Omental fat pad (tissue), 3 donors: ENCODE measurements at regions not wholly inside any gene's neighbourhood (a gene's known extent, or its start where the extent isn't known, plus 50 kb on each side); places are given as distances from the start of the nearest gene placed in this dataset.

Experiments
- ATAC-seq: fragments of 150-250 bp; one replicate; pipeline ENCODE4 v1.9.1; 2016; ENCODE audit warnings: mild to moderate bottlenecking, moderate library complexity; ENCODE audit not compliant: low FRiP score
- DNase-seq: peaks from one replicate; pipeline ENCODE4 v3.0.0-alpha.2; 2019; ENCODE audit warnings: low spot score
- CTCF ChIP-seq, 3 donors: fragments of 450-650 bp; IDR thresholded peaks; one replicate each; pipeline ENCODE4 v1.5.1; 2016 to 2017; ENCODE audit warnings: antibody characterized with exemption in 3 of 3, mild to moderate bottlenecking in 3 of 3, moderate library complexity in 2 of 3

DNA sequence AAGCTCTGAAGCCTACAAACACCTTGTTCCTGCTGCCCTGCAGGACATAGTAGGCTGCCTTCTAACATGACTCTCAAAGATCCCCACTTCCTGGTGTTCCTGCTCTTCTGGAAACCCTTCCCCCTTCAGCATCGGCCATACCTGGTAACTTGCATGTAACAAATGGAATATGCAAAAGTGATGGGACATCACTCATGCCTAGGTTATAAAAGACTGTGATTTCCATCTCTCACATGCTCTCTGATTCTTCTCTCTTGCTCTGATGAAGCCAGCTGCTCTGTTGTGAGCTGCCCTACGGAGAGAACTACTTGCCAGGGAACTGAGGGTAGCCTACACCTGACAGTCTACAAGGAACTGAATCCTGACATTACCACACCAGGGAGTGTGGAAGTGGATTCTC lies 72.9 kb upstream of the IRX6 start:
- DNase-seq, result no peak
- TF ChIP-seq CTCF (IDR thresholded peaks at IDR 0.05), result no peak
- ATAC-seq, result no peak

- DNase-seq (no peak), ATAC-seq (no peak)
- TF ChIP-seq CTCF (IDR thresholded peaks at IDR 0.05), result no peak
These were observed 71.4 kb upstream of the IRX6 start for GRCh38 chr16:55252577-55252976.

GRCh38 chr16:55253987-55254386 lies 70.0 kb upstream of the IRX6 start:
- no peak for DNase-seq
- TF ChIP-seq CTCF (IDR thresholded peaks at IDR 0.05), result no peak
- no peak for ATAC-seq

GRCh38 chr16:55255733-55256282 lies 68.2 kb upstream of the IRX6 start:
- no peak for TF ChIP-seq CTCF (IDR thresholded peaks at IDR 0.05)
- ATAC-seq (no peak), DNase-seq (no peak)

DNA sequence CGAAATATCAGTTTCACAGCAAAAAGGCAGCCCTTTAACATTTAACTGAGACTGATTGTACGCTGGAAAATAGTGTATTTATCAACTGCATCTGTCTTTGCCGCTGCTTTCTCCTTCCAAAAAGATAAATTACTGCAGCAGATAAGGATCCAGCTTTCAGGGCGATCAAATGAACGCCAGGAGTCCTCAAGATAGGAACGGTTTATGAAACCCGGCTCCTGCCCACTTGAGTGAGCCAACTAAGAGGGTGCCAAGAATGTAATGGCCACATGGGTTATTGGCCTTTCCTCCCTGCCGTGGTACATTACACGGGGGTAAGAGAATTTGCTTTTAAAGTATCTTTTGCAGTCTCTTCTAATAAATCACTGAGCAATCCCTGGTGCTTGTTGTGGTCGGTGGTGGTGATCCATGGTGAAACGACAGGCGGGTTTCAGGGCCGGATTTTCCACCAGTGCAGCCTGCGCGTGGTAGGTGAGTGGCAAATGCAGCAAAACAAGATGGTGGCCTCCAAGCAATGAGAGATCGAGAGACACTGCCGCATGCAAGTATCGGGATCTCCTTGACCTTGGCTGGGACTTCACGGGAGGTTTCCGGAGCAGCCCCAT lies 67.5 kb upstream of the IRX6 start:
- ATAC-seq, result no peak
- no peak for DNase-seq
- TF ChIP-seq CTCF (IDR thresholded peaks at IDR 0.05), result no peak

- no peak for TF ChIP-seq CTCF (IDR thresholded peaks at IDR 0.05)
- ATAC-seq (no peak), DNase-seq (peak; percentile 31)
These were observed 65.9 kb upstream of the IRX6 start for GRCh38 chr16:55257966-55258613.

DNA sequence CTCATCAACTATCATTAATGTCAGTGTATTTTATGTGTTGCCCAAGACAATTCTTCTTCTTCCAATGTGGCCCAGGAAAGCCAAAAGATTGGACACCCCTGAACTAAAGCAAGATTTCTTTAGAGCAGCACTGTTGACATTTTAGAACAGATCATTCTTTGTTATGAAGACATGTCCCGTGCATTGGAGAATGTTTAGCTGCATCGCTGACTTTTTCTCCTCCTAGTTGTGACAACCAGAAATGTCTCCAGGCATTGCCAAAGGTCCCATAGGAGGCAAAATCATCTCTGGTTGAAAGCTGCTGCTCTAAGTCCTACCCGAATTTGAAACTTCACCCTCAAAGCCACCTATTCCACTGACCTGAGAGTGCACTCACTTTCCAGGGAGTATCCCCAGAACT lies 62.7 kb upstream of the IRX6 start:
- no peak for TF ChIP-seq CTCF (IDR thresholded peaks at IDR 0.05)
- DNase-seq, result no peak
- no peak for ATAC-seq
